NT2/D1 (cell line): ENCODE measurements at regions not wholly inside any gene's neighbourhood (a gene's known extent, or its start where the extent isn't known, plus 50 kb on each side); places are given as distances from the start of the nearest gene placed in this dataset.

Experiments
- SUZ12 ChIP-seq: IDR thresholded peaks from 2 replicates; pipeline ENCODE4 v1.6.1; 2011; ENCODE audit not compliant: insufficient read length, insufficient read depth; ENCODE audit errors: extremely low read depth
- YY1 ChIP-seq: IDR thresholded peaks from 2 replicates; pipeline ENCODE4 v1.6.1; 2011; ENCODE audit not compliant: insufficient read length, insufficient read depth

DNA sequence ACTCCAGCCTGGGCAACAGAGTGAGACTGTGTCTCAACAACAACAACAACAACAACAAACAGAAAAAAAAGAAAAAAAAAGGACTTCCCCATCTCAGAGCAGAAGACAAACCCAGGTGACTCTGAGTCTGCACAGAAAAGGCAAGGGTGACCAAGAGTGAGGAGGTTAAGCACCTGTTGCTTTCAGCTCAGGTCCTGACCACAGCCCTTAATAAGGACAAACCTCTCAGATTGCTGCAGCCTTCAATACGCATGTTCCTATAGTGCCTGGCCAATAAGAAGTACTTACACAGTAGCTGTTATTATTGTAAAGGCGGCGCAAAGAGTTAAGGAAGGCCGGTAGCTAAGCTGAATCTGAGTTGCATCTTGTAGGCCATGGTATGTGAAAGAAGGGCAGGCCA is 102.3 kb upstream of the MSX2 start:
- no peak for TF ChIP-seq SUZ12
- TF ChIP-seq YY1: no peak
